Skeletal muscle satellite cell (primary cell): ENCODE measurements at regions not wholly inside any gene's neighbourhood (a gene's known extent, or its start where the extent isn't known, plus 50 kb on each side); places are given as distances from the start of the nearest gene placed in this dataset.

Source experiments
- H3K27me3 ChIP-seq: 2 replicates; pipeline ENCODE4 v1.7.0; 2013; ENCODE audit warnings: low read length; ENCODE audit not compliant: control insufficient read depth, insufficient read depth
- H3K36me3 ChIP-seq: 2 replicates; pipeline ENCODE4 v1.7.0; 2013; ENCODE audit warnings: mild to moderate bottlenecking, control low read depth, low read length; ENCODE audit not compliant: insufficient read depth
- H3K4me1 ChIP-seq: 2 replicates; pipeline ENCODE4 v1.7.0; 2013; ENCODE audit warnings: low read length; ENCODE audit not compliant: control insufficient read depth, insufficient read depth
- H3K4me2 ChIP-seq: 2 replicates; pipeline ENCODE4 v1.7.0; 2013; ENCODE audit warnings: mild to moderate bottlenecking, low read length
- H3K4me3 ChIP-seq: 2 replicates; pipeline ENCODE4 v1.7.0; 2013; ENCODE audit warnings: low read length
- H3K9ac ChIP-seq: 2 replicates; pipeline ENCODE4 v1.7.0; 2013; ENCODE audit warnings: mild to moderate bottlenecking, low read depth, low read length, moderate library complexity
- H3K9me3 ChIP-seq: replicated peaks from 2 replicates; pipeline ENCODE4 v1.7.0; 2013; ENCODE audit warnings: mild to moderate bottlenecking, control low read depth, low read length

DNA sequence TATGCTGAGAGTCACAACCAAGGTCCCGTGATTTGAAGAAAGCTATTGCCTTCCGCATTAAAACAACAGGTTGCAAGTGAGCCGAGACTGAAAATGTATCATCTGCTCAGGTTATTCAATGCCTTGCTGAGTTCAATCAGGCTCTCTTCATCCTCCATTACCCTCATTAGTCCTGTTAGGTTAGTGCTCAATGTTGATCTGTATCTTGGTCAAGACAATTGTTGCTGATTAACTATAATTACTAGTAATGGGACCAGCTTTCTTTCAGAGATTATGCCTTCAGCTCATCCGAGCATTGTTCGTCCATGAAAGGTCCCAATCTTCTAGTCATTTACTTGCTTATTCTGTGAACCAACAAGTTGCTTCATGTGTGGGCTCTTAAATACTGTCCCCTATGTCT, 534.6 kb upstream of the FAM241A start:
- Histone ChIP-seq H3K4me2 (no peak overlapping the region), H3K4me1 (no peaks in the 10 kb centered on the region), H3K27me3 (no peaks in the 10 kb centered on the region), H3K4me3 (no peak overlapping the region), H3K36me3 (no peaks in the 10 kb centered on the region), H3K9me3 (no peaks in the 10 kb centered on the region), H3K9ac (no peak overlapping the region)

- H3K27me3 ChIP-seq = no peaks in the 10 kb centered on the region
- no peaks in the 10 kb centered on the region for H3K4me1 ChIP-seq
- no peak overlapping the region for H3K4me3 ChIP-seq
- H3K9me3 ChIP-seq = no peaks in the 10 kb centered on the region
- H3K9ac ChIP-seq = no peak overlapping the region
- no peaks in the 10 kb centered on the region for H3K36me3 ChIP-seq
- no peak overlapping the region for H3K4me2 ChIP-seq
Measured at GRCh38 chr4:111618908-111619307, 526.3 kb upstream of the FAM241A start.

DNA sequence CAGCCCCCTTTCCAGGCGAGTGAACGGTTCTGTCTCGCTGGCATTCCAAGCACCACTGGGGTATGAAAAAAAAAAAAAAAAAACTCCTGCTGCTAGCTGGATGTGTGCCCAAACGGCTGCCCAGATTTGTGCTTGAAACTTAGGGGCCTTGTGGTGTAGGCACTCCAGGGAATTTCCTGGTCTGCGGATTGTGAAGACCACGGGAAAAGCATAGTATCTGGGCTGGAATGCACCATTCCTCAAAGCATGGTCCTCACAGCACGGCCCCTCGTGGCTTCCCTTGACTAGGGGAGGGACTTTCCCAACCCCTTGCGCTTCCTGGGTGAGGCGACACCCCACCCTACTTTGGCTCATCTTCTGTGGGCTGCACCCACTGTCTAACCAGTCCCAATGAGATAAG, 516.8 kb upstream of the FAM241A start:
- no peaks in the 10 kb centered on the region for H3K9me3 ChIP-seq
- no peak overlapping the region for H3K4me3 ChIP-seq
- H3K9ac ChIP-seq = no peak overlapping the region
- H3K4me2 ChIP-seq = no peak overlapping the region
- H3K4me1 ChIP-seq = peaks cover 9% of the 10 kb centered on the region
- H3K36me3 ChIP-seq = no peaks in the 10 kb centered on the region
- H3K27me3 ChIP-seq = no peaks in the 10 kb centered on the region

GRCh38 chr4:111630705-111631104, 514.5 kb upstream of the FAM241A start:
- H3K9me3 ChIP-seq = no peaks in the 10 kb centered on the region
- H3K9ac ChIP-seq = no peak overlapping the region
- no peak overlapping the region for H3K4me2 ChIP-seq
- no peak overlapping the region for H3K4me3 ChIP-seq
- H3K4me1 ChIP-seq = peaks cover 9% of the 10 kb centered on the region
- H3K27me3 ChIP-seq = no peaks in the 10 kb centered on the region
- no peaks in the 10 kb centered on the region for H3K36me3 ChIP-seq

GRCh38 chr4:111631215-111631999, 513.8 kb upstream of the FAM241A start:
- H3K9me3 ChIP-seq = no peaks in the 10 kb centered on the region
- no peak overlapping the region for H3K9ac ChIP-seq
- H3K36me3 ChIP-seq = no peaks in the 10 kb centered on the region
- no peak overlapping the region for H3K4me3 ChIP-seq
- H3K4me2 ChIP-seq = no peak overlapping the region
- no peaks in the 10 kb centered on the region for H3K27me3 ChIP-seq
- peaks cover 9% of the 10 kb centered on the region for H3K4me1 ChIP-seq

DNA sequence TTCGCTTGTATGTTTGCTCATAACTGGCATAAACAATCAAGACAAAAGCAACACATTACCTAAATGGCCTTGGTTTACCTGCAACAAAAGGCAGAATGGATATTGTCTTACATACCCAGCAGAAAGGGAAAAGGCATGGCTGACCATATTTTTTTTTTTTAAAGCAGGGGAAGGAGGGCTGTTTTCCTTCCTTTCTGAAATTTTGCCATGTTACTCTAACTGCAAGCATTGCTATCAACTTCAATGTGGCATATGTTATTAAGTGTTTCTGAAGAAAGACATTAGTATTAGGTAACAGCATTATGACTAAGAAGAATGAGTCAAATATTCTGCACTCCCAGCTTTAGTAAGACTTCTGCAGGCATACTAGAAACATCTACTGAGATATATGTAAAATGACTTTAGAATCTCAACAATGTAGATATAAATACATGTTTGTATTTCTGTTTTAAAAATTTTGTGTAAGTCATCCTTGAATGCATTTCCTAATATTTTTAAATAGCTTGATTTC, 512.6 kb upstream of the FAM241A start:
- H3K36me3 ChIP-seq = no peaks in the 10 kb centered on the region
- peaks cover 9% of the 10 kb centered on the region for H3K4me1 ChIP-seq
- no peaks in the 10 kb centered on the region for H3K9me3 ChIP-seq
- no peak overlapping the region for H3K4me2 ChIP-seq
- H3K27me3 ChIP-seq = no peaks in the 10 kb centered on the region
- no peak overlapping the region for H3K4me3 ChIP-seq
- no peak overlapping the region for H3K9ac ChIP-seq

DNA sequence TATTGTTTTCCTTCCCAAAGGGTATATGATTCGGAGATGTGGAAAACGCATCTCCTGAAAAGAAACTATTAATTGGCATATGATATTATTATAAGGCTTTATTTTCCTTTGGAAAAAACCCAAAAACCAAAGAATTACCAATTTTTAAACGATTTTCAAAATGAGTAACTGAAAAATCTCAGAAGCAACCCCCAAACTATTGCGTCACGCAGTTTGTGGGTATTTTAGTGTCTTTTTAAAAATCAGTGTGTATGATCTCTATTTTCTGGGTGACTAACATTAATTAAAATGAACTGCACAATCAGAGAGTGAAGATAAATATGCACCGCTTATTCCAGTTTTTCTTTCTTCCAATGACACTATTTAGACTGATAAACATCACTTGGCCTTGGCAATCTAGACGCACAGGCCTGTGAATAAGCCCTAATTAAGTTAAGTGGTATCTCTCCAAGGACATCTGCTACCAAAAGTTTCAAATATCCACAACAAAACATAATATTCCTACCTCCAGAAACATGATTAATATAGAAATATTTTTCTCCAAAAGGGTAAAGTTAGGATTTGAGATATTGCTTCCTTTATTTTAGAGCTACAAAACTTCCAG, 511.5 kb upstream of the FAM241A start:
- Histone ChIP-seq H3K27me3 (no peaks in the 10 kb centered on the region), H3K4me3 (no peak overlapping the region), H3K4me2 (no peak overlapping the region), H3K9me3 (no peaks in the 10 kb centered on the region), H3K4me1 (peaks cover 9% of the 10 kb centered on the region), H3K36me3 (no peaks in the 10 kb centered on the region), H3K9ac (no peak overlapping the region)

DNA sequence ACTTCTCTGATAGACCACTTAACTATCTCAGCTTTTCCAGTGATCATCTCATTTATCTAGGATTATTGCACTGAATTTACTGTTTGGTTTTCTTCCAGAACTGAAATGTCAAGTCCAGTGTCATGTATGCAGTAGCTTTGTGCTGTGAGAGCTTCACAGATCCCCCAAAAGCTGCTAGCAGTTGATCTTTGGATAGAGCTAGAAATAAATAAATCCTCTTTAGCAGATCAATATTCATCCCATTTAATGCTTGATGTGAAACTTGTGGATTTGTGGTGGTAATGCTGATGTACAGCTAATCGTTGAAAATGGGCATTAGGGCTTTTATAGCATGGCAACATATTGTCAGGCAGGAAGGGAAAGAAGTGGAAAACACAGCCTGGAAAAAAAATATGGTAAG, 509.6 kb upstream of the FAM241A start:
- Histone ChIP-seq H3K4me2 (no peak overlapping the region), H3K4me1 (peaks cover 20% of the 10 kb centered on the region), H3K27me3 (no peaks in the 10 kb centered on the region), H3K36me3 (no peaks in the 10 kb centered on the region), H3K9ac (no peak overlapping the region), H3K9me3 (no peaks in the 10 kb centered on the region), H3K4me3 (no peak overlapping the region)

GRCh38 chr4:111636961-111637585, 508.2 kb upstream of the FAM241A start:
- Histone ChIP-seq H3K9ac (no peak overlapping the region), H3K4me2 (no peak overlapping the region), H3K9me3 (no peaks in the 10 kb centered on the region), H3K4me3 (no peak overlapping the region), H3K27me3 (no peaks in the 10 kb centered on the region), H3K36me3 (no peaks in the 10 kb centered on the region), H3K4me1 (peaks cover 24% of the 10 kb centered on the region)

GRCh38 chr4:111639120-111639690, 506.0 kb upstream of the FAM241A start:
- no peaks in the 10 kb centered on the region for H3K27me3 ChIP-seq
- H3K9me3 ChIP-seq = no peaks in the 10 kb centered on the region
- peaks cover 18% of the 10 kb centered on the region for H3K4me1 ChIP-seq
- no peaks in the 10 kb centered on the region for H3K36me3 ChIP-seq
- H3K9ac ChIP-seq = no peak overlapping the region
- H3K4me2 ChIP-seq = peak overlapping the region; percentile 75
- peak overlapping the region; percentile 43 for H3K4me3 ChIP-seq

DNA sequence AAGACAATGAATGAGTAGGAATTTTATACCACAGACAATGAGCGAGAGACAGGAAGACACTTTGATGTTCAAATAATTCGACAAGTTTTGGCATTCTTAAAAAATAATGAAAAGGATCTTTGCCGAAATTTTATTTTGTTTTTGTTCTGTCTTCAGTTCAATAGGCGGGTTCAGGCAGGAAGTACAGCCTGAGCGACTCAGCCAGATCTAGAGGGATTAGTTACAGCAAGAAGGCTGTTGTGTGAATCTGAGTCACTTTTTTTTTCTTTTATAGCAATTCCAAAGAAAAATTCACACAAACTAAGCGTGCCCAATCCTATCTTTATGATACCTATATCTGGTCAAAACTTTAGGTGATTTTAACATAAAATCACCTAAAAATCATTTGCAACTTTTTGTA, 505.4 kb upstream of the FAM241A start:
- no peak overlapping the region for H3K9ac ChIP-seq
- H3K4me1 ChIP-seq = peaks cover 18% of the 10 kb centered on the region
- peak overlapping the region; percentile 75 for H3K4me2 ChIP-seq
- no peaks in the 10 kb centered on the region for H3K27me3 ChIP-seq
- H3K9me3 ChIP-seq = no peaks in the 10 kb centered on the region
- H3K36me3 ChIP-seq = no peaks in the 10 kb centered on the region
- H3K4me3 ChIP-seq = peak overlapping the region; percentile 43
